ENCODE measurements at regions not wholly inside any gene's neighbourhood (a gene's known extent, or its start where the extent isn't known, plus 50 kb on each side); places are given as distances from the start of the nearest gene placed in this dataset.

GRCh38 chr5:149429839-149430721, 51.0 kb upstream of the IL17B start:
- Mint-ChIP-seq H3K27me3 (peaks cover 0 to 2% (median 0%) of the 10 kb centered on the region in 5 donors), H3K9me3 (no peaks in the 10 kb centered on the region), H3K4me3 (no peak overlapping the region), H3K4me1 (peaks cover 0 to 11% (median 8%) of the 10 kb centered on the region in 4 donors), H3K36me3 (no peaks in the 10 kb centered on the region), H3K27ac (no peak overlapping the region)
- ATAC-seq (no peak), DNase-seq (no peak)
- POLR2A ChIA-PET = no interaction called here

Small RNA genes lying in the stretch of these regions (microRNA-seq; reads per million reads assigned to microRNA genes)
- 1.7 reads per million for gene MIR145 (ENCODE audit: borderline microRNAs expressed)
